ENCODE measurements at regions not wholly inside any gene's neighbourhood (a gene's known extent, or its start where the extent isn't known, plus 50 kb on each side); places are given as distances from the start of the nearest gene placed in this dataset.
A peak's percentile ranks its signal among the peaks of the same experiment; 100 is the strongest.

- no peak for DNase-seq
Observed at GRCh38 chr2:173669271-173669853, 295.8 kb downstream of the SP3 start.

- DNase-seq: no peak
Observed at GRCh38 chr2:173669888-173670287, 295.3 kb downstream of the SP3 start.

- DNase-seq: no peak
Observed at GRCh38 chr2:173672573-173673340, 292.4 kb downstream of the SP3 start.

- no peak for DNase-seq
Observed at GRCh38 chr2:173673640-173674039, 291.5 kb downstream of the SP3 start.

- DNase-seq: no peak
Observed at GRCh38 chr2:173676647-173677046, 288.5 kb downstream of the SP3 start.

GRCh38 chr2:173678186-173678585, 287.0 kb downstream of the SP3 start:
- no peak for DNase-seq

- no peak for DNase-seq
Observed at GRCh38 chr2:173680574-173680973, 284.6 kb downstream of the SP3 start.

- no peak for DNase-seq
Observed at GRCh38 chr2:173681881-173682650, 283.1 kb downstream of the SP3 start.

- no peak for DNase-seq
Observed at GRCh38 chr2:173684896-173685459, 280.2 kb downstream of the SP3 start.

- no peak for DNase-seq
Observed at GRCh38 chr2:173690349-173690748, 274.8 kb downstream of the SP3 start.

- DNase-seq: peak; percentile 64
Observed at GRCh38 chr2:173692068-173692467, 273.1 kb downstream of the SP3 start.

- no peak for DNase-seq
Observed at GRCh38 chr2:173693044-173693589, 272.1 kb downstream of the SP3 start.

- DNase-seq: peak; percentile 25
Observed at GRCh38 chr2:173696274-173696673, 268.9 kb downstream of the SP3 start.

- DNase-seq: no peak
Observed at GRCh38 chr2:173697929-173698328, 267.2 kb downstream of the SP3 start.

GRCh38 chr2:173705656-173706055, 259.5 kb downstream of the SP3 start:
- no peak for DNase-seq

- no peak for DNase-seq
Observed at GRCh38 chr2:173706936-173707335, 258.2 kb downstream of the SP3 start.

GRCh38 chr2:173708806-173709205, 256.4 kb downstream of the SP3 start:
- peak; percentile 45 for DNase-seq

- DNase-seq: no peak
Observed at GRCh38 chr2:173711816-173712215, 253.4 kb downstream of the SP3 start.

- DNase-seq: no peak
Observed at GRCh38 chr2:173713904-173714555, 251.1 kb downstream of the SP3 start.

- peak; percentile 22 for DNase-seq
Observed at GRCh38 chr2:173715441-173715840, 249.7 kb downstream of the SP3 start.

GRCh38 chr2:173716458-173717052, 248.6 kb downstream of the SP3 start:
- DNase-seq: no peak

All from muscle of arm (tissue), 1 donor.